Skeletal muscle satellite cell (primary cell): ENCODE measurements at regions not wholly inside any gene's neighbourhood (a gene's known extent, or its start where the extent isn't known, plus 50 kb on each side); places are given as distances from the start of the nearest gene placed in this dataset.

Source experiments
- H3K27me3 ChIP-seq: 2 replicates; pipeline ENCODE4 v1.7.0; 2013; ENCODE audit warnings: low read length; ENCODE audit not compliant: control insufficient read depth, insufficient read depth
- H3K36me3 ChIP-seq: 2 replicates; pipeline ENCODE4 v1.7.0; 2013; ENCODE audit warnings: mild to moderate bottlenecking, control low read depth, low read length; ENCODE audit not compliant: insufficient read depth
- H3K4me1 ChIP-seq: 2 replicates; pipeline ENCODE4 v1.7.0; 2013; ENCODE audit warnings: low read length; ENCODE audit not compliant: control insufficient read depth, insufficient read depth
- H3K4me2 ChIP-seq: 2 replicates; pipeline ENCODE4 v1.7.0; 2013; ENCODE audit warnings: mild to moderate bottlenecking, low read length
- H3K4me3 ChIP-seq: 2 replicates; pipeline ENCODE4 v1.7.0; 2013; ENCODE audit warnings: low read length
- H3K9ac ChIP-seq: 2 replicates; pipeline ENCODE4 v1.7.0; 2013; ENCODE audit warnings: mild to moderate bottlenecking, low read depth, low read length, moderate library complexity
- H3K9me3 ChIP-seq: replicated peaks from 2 replicates; pipeline ENCODE4 v1.7.0; 2013; ENCODE audit warnings: mild to moderate bottlenecking, control low read depth, low read length

DNA sequence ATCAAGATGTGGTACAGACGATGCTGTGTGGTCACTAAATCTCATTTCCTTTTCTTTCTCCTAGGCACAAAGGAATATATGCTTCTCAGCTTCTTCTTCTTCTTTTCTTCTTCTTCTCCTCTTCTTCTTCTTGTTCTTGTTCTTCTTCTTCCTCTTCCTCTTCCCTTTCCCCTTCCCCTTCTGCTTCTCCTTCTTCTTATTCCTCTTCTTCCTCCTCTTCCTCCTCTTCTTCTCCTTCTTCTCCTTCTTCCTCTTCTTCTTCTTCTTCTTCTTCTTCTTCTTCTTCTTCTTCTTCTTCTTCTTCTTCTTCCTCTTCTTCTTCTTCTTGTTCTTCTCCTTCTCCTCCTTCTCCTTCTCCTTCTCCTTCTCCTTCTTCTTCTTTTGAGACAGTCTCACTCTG, 190.4 kb upstream of the DTNBP1 start:
- Histone ChIP-seq H3K4me1 (no peaks in the 10 kb centered on the region), H3K36me3 (no peaks in the 10 kb centered on the region), H3K9ac (no peak overlapping the region), H3K4me2 (no peak overlapping the region), H3K27me3 (no peaks in the 10 kb centered on the region), H3K9me3 (no peaks in the 10 kb centered on the region), H3K4me3 (no peak overlapping the region)

GRCh38 chr6:15852289-15852688, 189.5 kb upstream of the DTNBP1 start:
- Histone ChIP-seq H3K36me3 (no peaks in the 10 kb centered on the region), H3K4me2 (no peak overlapping the region), H3K4me1 (no peaks in the 10 kb centered on the region), H3K9ac (no peak overlapping the region), H3K27me3 (no peaks in the 10 kb centered on the region), H3K4me3 (no peak overlapping the region), H3K9me3 (no peaks in the 10 kb centered on the region)

GRCh38 chr6:15849395-15849794, 186.6 kb upstream of the DTNBP1 start:
- H3K36me3 ChIP-seq, result no peaks in the 10 kb centered on the region
- no peaks in the 10 kb centered on the region for H3K9me3 ChIP-seq
- H3K4me1 ChIP-seq, result no peaks in the 10 kb centered on the region

DNA sequence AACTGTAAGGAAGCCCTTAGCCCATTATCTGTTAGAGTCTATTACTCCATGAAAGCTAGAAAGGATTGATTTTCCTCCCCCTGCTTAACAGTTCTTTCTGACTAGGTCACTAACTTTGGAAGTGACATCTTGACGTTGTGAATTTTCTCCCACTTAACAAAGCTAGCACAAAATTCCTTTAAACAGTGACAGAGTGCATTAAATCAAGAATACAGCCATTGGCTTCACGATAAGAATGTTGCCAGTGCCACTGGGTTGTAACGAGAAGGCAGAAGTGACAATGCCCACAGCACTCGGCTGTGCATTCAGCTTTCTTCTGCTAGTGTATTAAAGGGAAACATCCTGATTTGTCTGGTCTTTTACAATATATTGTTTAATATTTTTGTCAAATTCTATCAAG, 182.7 kb upstream of the DTNBP1 start:
- no peak overlapping the region for H3K9ac ChIP-seq
- H3K36me3 ChIP-seq, result no peaks in the 10 kb centered on the region
- no peak overlapping the region for H3K4me3 ChIP-seq
- no peak overlapping the region for H3K4me2 ChIP-seq
- H3K4me1 ChIP-seq, result no peaks in the 10 kb centered on the region
- H3K27me3 ChIP-seq, result peaks cover 2% of the 10 kb centered on the region
- H3K9me3 ChIP-seq, result no peaks in the 10 kb centered on the region

More at GRCh38 chr6:15849395-15849794, 186.6 kb upstream of the DTNBP1 start:
- Histone ChIP-seq H3K27me3 (no peaks in the 10 kb centered on the region), H3K4me2 (no peak overlapping the region), H3K4me3 (no peak overlapping the region), H3K9ac (no peak overlapping the region)

DNA sequence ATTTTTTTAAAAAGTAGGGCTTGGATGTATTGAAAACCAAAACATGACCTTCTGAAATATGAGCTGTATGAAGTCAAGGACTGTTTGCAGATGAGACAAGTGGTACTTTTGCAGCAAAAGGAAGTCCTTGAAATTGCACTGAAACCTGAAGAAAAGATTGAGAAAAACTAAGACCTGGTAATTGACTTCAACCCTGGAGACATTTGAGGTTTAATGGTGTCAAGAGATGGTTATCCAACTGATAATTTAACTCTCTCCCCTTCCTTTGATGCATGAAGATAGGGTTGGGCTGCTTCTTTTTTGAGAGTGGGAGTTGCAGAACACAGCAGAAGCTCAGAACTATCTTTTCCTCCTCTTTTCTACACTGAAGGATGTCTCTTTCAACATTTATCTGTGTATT, 180.9 kb upstream of the DTNBP1 start:
- Histone ChIP-seq H3K4me2 (no peak overlapping the region), H3K4me1 (no peaks in the 10 kb centered on the region), H3K36me3 (no peaks in the 10 kb centered on the region), H3K9me3 (no peaks in the 10 kb centered on the region), H3K4me3 (no peak overlapping the region), H3K27me3 (peaks cover 2% of the 10 kb centered on the region), H3K9ac (no peak overlapping the region)

GRCh38 chr6:15843226-15843625, 180.4 kb upstream of the DTNBP1 start:
- no peak overlapping the region for H3K4me2 ChIP-seq
- H3K36me3 ChIP-seq, result no peaks in the 10 kb centered on the region
- no peaks in the 10 kb centered on the region for H3K9me3 ChIP-seq
- H3K27me3 ChIP-seq, result peaks cover 2% of the 10 kb centered on the region
- no peak overlapping the region for H3K4me3 ChIP-seq
- H3K4me1 ChIP-seq, result no peaks in the 10 kb centered on the region
- no peak overlapping the region for H3K9ac ChIP-seq

- Histone ChIP-seq H3K4me3 (no peak overlapping the region), H3K4me1 (no peaks in the 10 kb centered on the region), H3K9ac (no peak overlapping the region), H3K4me2 (no peak overlapping the region), H3K27me3 (peaks cover 2% of the 10 kb centered on the region), H3K9me3 (no peaks in the 10 kb centered on the region), H3K36me3 (no peaks in the 10 kb centered on the region)
These were observed 179.9 kb upstream of the DTNBP1 start for GRCh38 chr6:15842727-15843117.

GRCh38 chr6:15841937-15842726, 179.3 kb upstream of the DTNBP1 start:
- Histone ChIP-seq H3K27me3 (peaks cover 2% of the 10 kb centered on the region), H3K4me1 (no peaks in the 10 kb centered on the region), H3K4me3 (no peak overlapping the region), H3K36me3 (no peaks in the 10 kb centered on the region), H3K4me2 (no peak overlapping the region), H3K9ac (no peak overlapping the region), H3K9me3 (no peaks in the 10 kb centered on the region)

DNA sequence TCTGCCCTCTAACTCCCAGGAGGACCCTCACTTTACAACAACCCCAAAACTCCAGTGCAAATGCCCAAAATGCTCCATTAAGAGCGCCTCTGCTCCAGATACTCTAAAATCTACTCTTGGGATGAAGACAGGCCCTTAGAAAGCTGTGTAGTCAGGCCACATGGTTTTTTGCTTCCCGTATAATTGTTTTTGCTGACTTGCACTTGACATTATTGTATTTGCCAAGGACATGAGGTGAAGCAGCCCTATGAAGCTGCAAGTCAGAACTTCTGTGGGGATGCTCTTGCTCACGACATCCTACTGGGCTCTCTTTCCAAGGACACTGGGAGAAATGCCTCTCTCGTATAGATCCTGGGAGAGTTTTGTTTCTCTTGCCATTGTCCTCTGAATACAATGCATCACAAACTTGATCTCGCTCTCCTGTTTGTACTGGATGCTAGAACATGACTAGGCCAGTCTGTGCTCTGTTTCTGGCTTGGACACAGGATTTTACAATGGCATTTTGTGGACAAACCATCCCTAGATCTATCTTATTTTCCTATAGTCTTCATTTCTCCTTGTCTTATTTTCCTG, 177.2 kb upstream of the DTNBP1 start:
- H3K27me3 ChIP-seq, result peaks cover 2% of the 10 kb centered on the region
- H3K4me2 ChIP-seq, result no peak overlapping the region
- no peaks in the 10 kb centered on the region for H3K36me3 ChIP-seq
- no peaks in the 10 kb centered on the region for H3K9me3 ChIP-seq
- no peaks in the 10 kb centered on the region for H3K4me1 ChIP-seq
- no peak overlapping the region for H3K9ac ChIP-seq
- no peak overlapping the region for H3K4me3 ChIP-seq

DNA sequence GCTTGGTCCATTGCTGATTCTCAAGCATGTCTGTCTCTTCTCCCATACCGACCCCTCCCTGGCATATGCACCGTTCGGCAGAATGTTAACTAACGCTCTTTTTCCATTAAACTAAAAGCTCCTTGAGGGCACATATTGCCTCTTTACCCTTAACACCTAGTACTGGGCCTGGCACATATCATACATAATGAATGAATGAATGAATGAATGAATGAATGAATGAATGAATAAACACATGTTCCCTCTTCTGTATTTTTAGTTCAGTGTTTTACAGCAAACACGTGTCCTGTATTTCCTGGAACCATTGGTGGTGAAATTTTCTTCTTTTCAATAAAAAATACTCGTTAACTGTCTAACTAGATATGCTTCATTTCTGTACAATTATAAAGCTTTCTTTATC, 174.4 kb upstream of the DTNBP1 start:
- H3K27me3 ChIP-seq, result no peaks in the 10 kb centered on the region

DNA sequence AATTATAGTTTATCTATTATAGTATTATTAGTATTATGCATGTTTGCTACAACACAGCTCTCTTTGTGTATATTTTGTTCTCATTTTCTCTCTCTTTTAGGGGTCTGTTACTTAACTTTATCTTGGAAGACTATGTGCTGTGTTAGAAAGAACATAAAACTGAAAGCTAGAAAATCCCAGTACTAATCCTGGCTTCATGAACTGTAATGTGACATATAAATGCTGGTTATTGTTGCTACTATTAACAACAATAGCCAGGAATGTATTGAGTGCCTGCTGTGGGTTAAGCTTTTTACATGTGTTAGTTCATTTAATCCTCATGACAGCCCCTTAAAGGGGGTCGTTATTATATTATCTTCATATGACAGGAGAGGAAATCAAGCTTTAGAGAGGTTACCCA, 170.0 kb upstream of the DTNBP1 start:
- Histone ChIP-seq H3K4me1 (no peaks in the 10 kb centered on the region), H3K27me3 (no peaks in the 10 kb centered on the region), H3K36me3 (no peaks in the 10 kb centered on the region)

More for the DNA sequence above, 174.4 kb upstream of the DTNBP1 start:
- H3K4me3 ChIP-seq, result no peak overlapping the region
- H3K4me2 ChIP-seq, result no peak overlapping the region
- no peaks in the 10 kb centered on the region for H3K36me3 ChIP-seq
- no peaks in the 10 kb centered on the region for H3K9me3 ChIP-seq
- no peaks in the 10 kb centered on the region for H3K4me1 ChIP-seq
- H3K9ac ChIP-seq, result no peak overlapping the region

DNA sequence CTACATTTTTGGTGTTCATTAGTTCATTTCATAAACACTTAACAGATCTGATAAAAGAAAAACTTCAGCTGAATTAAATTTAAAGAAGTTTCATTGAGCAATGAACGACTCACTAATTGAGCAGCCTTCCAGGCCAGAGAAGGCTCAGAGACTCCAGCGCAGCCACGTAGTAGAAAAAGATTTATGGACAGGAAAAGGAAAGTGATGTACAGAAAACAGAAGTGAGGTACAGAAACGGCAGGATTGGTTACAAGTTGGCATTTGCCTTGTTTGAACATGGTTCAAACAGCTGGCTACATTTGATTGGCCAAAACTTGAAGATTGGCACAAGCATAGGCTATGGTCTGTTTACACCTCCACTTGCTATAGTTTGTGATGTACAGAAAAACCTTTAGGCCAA, 166.3 kb upstream of the DTNBP1 start:
- H3K9ac ChIP-seq, result no peak overlapping the region
- no peaks in the 10 kb centered on the region for H3K4me1 ChIP-seq
- no peaks in the 10 kb centered on the region for H3K9me3 ChIP-seq
- H3K36me3 ChIP-seq, result no peaks in the 10 kb centered on the region
- H3K27me3 ChIP-seq, result no peaks in the 10 kb centered on the region
- H3K4me3 ChIP-seq, result no peak overlapping the region
- H3K4me2 ChIP-seq, result no peak overlapping the region

More for the DNA sequence above, 170.0 kb upstream of the DTNBP1 start:
- no peaks in the 10 kb centered on the region for H3K9me3 ChIP-seq
- H3K4me2 ChIP-seq, result no peak overlapping the region
- no peak overlapping the region for H3K9ac ChIP-seq
- H3K4me3 ChIP-seq, result no peak overlapping the region
